ENCODE measurements at regions not wholly inside any gene's neighbourhood (a gene's known extent, or its start where the extent isn't known, plus 50 kb on each side); places are given as distances from the start of the nearest gene placed in this dataset.
"Not testable (repeated sequence)": the region's sequence is repeated elsewhere in the genome, so short reads cannot be mapped to it uniquely, and the experiment has no call there.

GRCh38 chr3:99313485-99313884, 324.9 kb upstream of the COL8A1 start:
- no peak overlapping the region for H3K4me2 ChIP-seq (ENCODE audit: low read length, poor library complexity, severe bottlenecking)
- H2BK15ac ChIP-seq (ENCODE audit: low read depth, poor library complexity, severe bottlenecking): no peak overlapping the region
- no peak overlapping the region for H4K91ac ChIP-seq (ENCODE audit: low read length)
- H3K4ac ChIP-seq (ENCODE audit: low read depth in 1 of 2, low read length in 2 of 2): no peak overlapping the region
- no peak overlapping the region for H3K18ac ChIP-seq (ENCODE audit: low read depth in 1 of 2, low read length in 2 of 2)
- H3K9ac ChIP-seq (ENCODE audit: low read length): no peak overlapping the region
- H4K8ac ChIP-seq (ENCODE audit: low read length): no peak overlapping the region
- H3K27me3 ChIP-seq (ENCODE audit: control insufficient read depth in 1 of 2, insufficient read depth in 1 of 2, low read length in 2 of 2): no peaks in the 10 kb centered on the region
- H3K4me3 ChIP-seq (ENCODE audit: insufficient read depth in 1 of 2, low read depth in 1 of 2, low read length in 2 of 2): no peak overlapping the region
- H3K9me3 ChIP-seq (ENCODE audit: control insufficient read depth, low read length): peaks cover 24% of the 10 kb centered on the region
- no peak overlapping the region for H2BK5ac ChIP-seq (ENCODE audit: low read depth, low read length, poor library complexity, severe bottlenecking)
- no peak overlapping the region for H2AK5ac ChIP-seq (ENCODE audit: low read length, severe bottlenecking)
- no peak overlapping the region for H3K27ac ChIP-seq (ENCODE audit: low read length, poor library complexity, severe bottlenecking)
- no peak overlapping the region for H3K23ac ChIP-seq (ENCODE audit: low read length in 2 of 2)
- no peaks in the 10 kb centered on the region for H3K36me3 ChIP-seq (ENCODE audit: control insufficient read depth in 1 of 2, insufficient read depth in 2 of 2, low read depth in 1 of 2, low read length in 2 of 2)
- H3K79me1 ChIP-seq (replicated peaks; ENCODE audit: low read length, poor library complexity, severe bottlenecking): no peaks in the 10 kb centered on the region
- H2BK12ac ChIP-seq (ENCODE audit: low read length in 2 of 2): no peak overlapping the region
- H3K4me1 ChIP-seq (ENCODE audit: control insufficient read depth, insufficient read depth, low read depth, low read length): no peaks in the 10 kb centered on the region
- H2AFZ ChIP-seq (ENCODE audit: low read depth, low read length): no peak overlapping the region
- no peak overlapping the region for H3K14ac ChIP-seq (ENCODE audit: low read length in 2 of 2)
- DNase-seq: no peak
- H2BK120ac ChIP-seq (ENCODE audit: low read depth, low read length): no peak overlapping the region

GRCh38 chr3:99298661-99299060, 339.7 kb upstream of the COL8A1 start:
- Histone ChIP-seq H2BK15ac (ENCODE audit: low read depth, poor library complexity, severe bottlenecking) (no peak overlapping the region), H3K27ac (ENCODE audit: low read length, poor library complexity, severe bottlenecking) (no peak overlapping the region), H3K4me3 (ENCODE audit: insufficient read depth in 1 of 2, low read depth in 1 of 2, low read length in 2 of 2) (no peak overlapping the region), H3K23ac (ENCODE audit: low read length in 2 of 2) (no peak overlapping the region), H3K9ac (ENCODE audit: low read length) (no peak overlapping the region), H3K4ac (ENCODE audit: low read depth in 1 of 2, low read length in 2 of 2) (no peak overlapping the region), H2AFZ (ENCODE audit: low read depth, low read length) (no peak overlapping the region), H2BK5ac (ENCODE audit: low read depth, low read length, poor library complexity, severe bottlenecking) (no peak overlapping the region), H3K14ac (ENCODE audit: low read length in 2 of 2) (no peak overlapping the region), H3K79me1 (replicated peaks; ENCODE audit: low read length, poor library complexity, severe bottlenecking) (no peaks in the 10 kb centered on the region), H3K18ac (ENCODE audit: low read depth in 1 of 2, low read length in 2 of 2) (no peak overlapping the region), H3K27me3 (ENCODE audit: control insufficient read depth in 1 of 2, insufficient read depth in 1 of 2, low read length in 2 of 2) (no peaks in the 10 kb centered on the region), H3K9me3 (ENCODE audit: control insufficient read depth, low read length) (no peaks in the 10 kb centered on the region), H3K4me1 (ENCODE audit: control insufficient read depth, insufficient read depth, low read depth, low read length) (no peaks in the 10 kb centered on the region), H4K91ac (ENCODE audit: low read length) (no peak overlapping the region), H2AK5ac (ENCODE audit: low read length, severe bottlenecking) (no peak overlapping the region), H2BK120ac (ENCODE audit: low read depth, low read length) (no peak overlapping the region), H3K4me2 (ENCODE audit: low read length, poor library complexity, severe bottlenecking) (no peak overlapping the region), H4K8ac (ENCODE audit: low read length) (no peak overlapping the region), H3K36me3 (ENCODE audit: control insufficient read depth in 1 of 2, insufficient read depth in 2 of 2, low read depth in 1 of 2, low read length in 2 of 2) (no peaks in the 10 kb centered on the region), H2BK12ac (ENCODE audit: low read length in 2 of 2) (no peak overlapping the region)
- no peak for DNase-seq
- WGBS: no CpG with 5 or more reads among the region's 1 CpG

- no peaks in the 10 kb centered on the region for H3K4me1 ChIP-seq (ENCODE audit: control insufficient read depth, insufficient read depth, low read depth, low read length)
- no peak overlapping the region for H2AFZ ChIP-seq (ENCODE audit: low read depth, low read length)
- H3K27ac ChIP-seq (ENCODE audit: low read length, poor library complexity, severe bottlenecking): no peak overlapping the region
- H2BK15ac ChIP-seq (ENCODE audit: low read depth, poor library complexity, severe bottlenecking): no peak overlapping the region
- no peaks in the 10 kb centered on the region for H3K9me3 ChIP-seq (ENCODE audit: control insufficient read depth, low read length)
- no peak overlapping the region for H3K18ac ChIP-seq (ENCODE audit: low read depth in 1 of 2, low read length in 2 of 2)
- H3K79me1 ChIP-seq (replicated peaks; ENCODE audit: low read length, poor library complexity, severe bottlenecking): no peaks in the 10 kb centered on the region
- H3K4me3 ChIP-seq (ENCODE audit: insufficient read depth in 1 of 2, low read depth in 1 of 2, low read length in 2 of 2): no peak overlapping the region
- no peaks in the 10 kb centered on the region for H3K36me3 ChIP-seq (ENCODE audit: control insufficient read depth in 1 of 2, insufficient read depth in 2 of 2, low read depth in 1 of 2, low read length in 2 of 2)
- WGBS: no CpG with 5 or more reads among the region's 1 CpG
- H3K14ac ChIP-seq (ENCODE audit: low read length in 2 of 2): no peak overlapping the region
- H3K4me2 ChIP-seq (ENCODE audit: low read length, poor library complexity, severe bottlenecking): no peak overlapping the region
- H4K8ac ChIP-seq (ENCODE audit: low read length): no peak overlapping the region
- no peak overlapping the region for H2BK12ac ChIP-seq (ENCODE audit: low read length in 2 of 2)
- H2BK5ac ChIP-seq (ENCODE audit: low read depth, low read length, poor library complexity, severe bottlenecking): no peak overlapping the region
- H3K27me3 ChIP-seq (ENCODE audit: control insufficient read depth in 1 of 2, insufficient read depth in 1 of 2, low read length in 2 of 2): no peaks in the 10 kb centered on the region
- H3K9ac ChIP-seq (ENCODE audit: low read length): no peak overlapping the region
- no peak overlapping the region for H3K23ac ChIP-seq (ENCODE audit: low read length in 2 of 2)
- H2AK5ac ChIP-seq (ENCODE audit: low read length, severe bottlenecking): no peak overlapping the region
- no peak for DNase-seq
- H3K4ac ChIP-seq (ENCODE audit: low read depth in 1 of 2, low read length in 2 of 2): no peak overlapping the region
- H4K91ac ChIP-seq (ENCODE audit: low read length): no peak overlapping the region
- H2BK120ac ChIP-seq (ENCODE audit: low read depth, low read length): no peak overlapping the region
Measured at GRCh38 chr3:99295836-99296235, 342.6 kb upstream of the COL8A1 start.

GRCh38 chr3:99294092-99294491, 344.3 kb upstream of the COL8A1 start:
- H2AFZ ChIP-seq (ENCODE audit: low read depth, low read length): not testable (repeated sequence)
- 20% methylated on average over 1 of the region's 8 CpGs for WGBS

More at GRCh38 chr3:99294092-99294491, 344.3 kb upstream of the COL8A1 start:
- not testable (repeated sequence) for H3K4me2 ChIP-seq (ENCODE audit: low read length, poor library complexity, severe bottlenecking); H3K14ac ChIP-seq (ENCODE audit: low read length in 2 of 2); H3K18ac ChIP-seq (ENCODE audit: low read depth in 1 of 2, low read length in 2 of 2); H4K91ac ChIP-seq (ENCODE audit: low read length); H3K9ac ChIP-seq (ENCODE audit: low read length); H3K36me3 ChIP-seq (ENCODE audit: control insufficient read depth in 1 of 2, insufficient read depth in 2 of 2, low read depth in 1 of 2, low read length in 2 of 2); H3K27ac ChIP-seq (ENCODE audit: low read length, poor library complexity, severe bottlenecking); H3K4ac ChIP-seq (ENCODE audit: low read depth in 1 of 2, low read length in 2 of 2); H3K23ac ChIP-seq (ENCODE audit: low read length in 2 of 2); H2BK15ac ChIP-seq (ENCODE audit: low read depth, poor library complexity, severe bottlenecking); H3K4me1 ChIP-seq (ENCODE audit: control insufficient read depth, insufficient read depth, low read depth, low read length); H2BK12ac ChIP-seq (ENCODE audit: low read length in 2 of 2); H3K4me3 ChIP-seq (ENCODE audit: insufficient read depth in 1 of 2, low read depth in 1 of 2, low read length in 2 of 2); H2BK5ac ChIP-seq (ENCODE audit: low read depth, low read length, poor library complexity, severe bottlenecking); H2BK120ac ChIP-seq (ENCODE audit: low read depth, low read length); H4K8ac ChIP-seq (ENCODE audit: low read length); H3K27me3 ChIP-seq (ENCODE audit: control insufficient read depth in 1 of 2, insufficient read depth in 1 of 2, low read length in 2 of 2); H3K79me1 ChIP-seq (replicated peaks; ENCODE audit: low read length, poor library complexity, severe bottlenecking); H2AK5ac ChIP-seq (ENCODE audit: low read length, severe bottlenecking); H3K9me3 ChIP-seq (ENCODE audit: control insufficient read depth, low read length)
- peak; percentile 7 for DNase-seq
